CD4-positive, alpha-beta memory T cell (primary cell): ENCODE measurements at regions not wholly inside any gene's neighbourhood (a gene's known extent, or its start where the extent isn't known, plus 50 kb on each side); places are given as distances from the start of the nearest gene placed in this dataset.

Experiments
- CTCF ChIA-PET: fragments of 350-600 bp; sonication (Branson Sonifier 250); formaldehyde crosslinking; loops from one replicate; lab custom pipeline; 2021; ENCODE audit warnings: inconsistent platforms; ENCODE audit not compliant: partially characterized antibody; lab: Charles Lee
- POLR2A ChIA-PET: fragments of 350-600 bp; sonication (Branson Sonifier 250); formaldehyde crosslinking; loops from one replicate; lab custom pipeline; 2021; ENCODE audit not compliant: partially characterized antibody; lab: Charles Lee
- DNase-seq, 5 donors: peaks; one replicate each; pipeline versions ENCODE4 v3.0.0 to v3.0.0-alpha.2; 2020 to 2022; ENCODE audit warnings: mixed read lengths in 1 of 5
- H3K27ac ChIP-seq: one replicate; pipeline ENCODE4 v1.7.0; 2013; ENCODE audit warnings: low read depth, low read length
- H3K27me3 ChIP-seq: 2 replicates; pipeline ENCODE4 v1.7.0; 2013; ENCODE audit warnings: mild to moderate bottlenecking, low read length, moderate library complexity; ENCODE audit not compliant: insufficient read depth
- H3K36me3 ChIP-seq: 2 replicates; pipeline ENCODE4 v1.7.0; 2013; ENCODE audit warnings: mild to moderate bottlenecking, low read length, moderate library complexity; ENCODE audit not compliant: insufficient read depth
- H3K4me1 ChIP-seq: 2 replicates; pipeline ENCODE4 v1.7.0; 2013; ENCODE audit warnings: mild to moderate bottlenecking, low read length, moderate library complexity; ENCODE audit not compliant: insufficient read depth
- H3K4me3 ChIP-seq, 2 donors: one replicate each; pipeline ENCODE4 v1.7.0; 2013; ENCODE audit warnings: low read length in 2 of 2, mild to moderate bottlenecking in 1 of 2
- H3K9me3 ChIP-seq, 2 donors: one replicate each; pipeline ENCODE4 v1.7.0; 2013; ENCODE audit warnings: low read length in 2 of 2, control low read depth in 1 of 2; ENCODE audit not compliant: control insufficient read depth in 1 of 2
- H3K27ac Mint-ChIP-seq, 7 donors: one replicate each; pipeline ENCODE4 v1.8.0; 2020 to 2021; ENCODE audit warnings: mixed read lengths in 7 of 7, mild to moderate bottlenecking in 6 of 7, inconsistent platforms in 3 of 7, moderate library complexity in 3 of 7
- H3K27me3 Mint-ChIP-seq, 2 donors: one replicate each; pipeline ENCODE4 v1.8.0; 2020 to 2021; ENCODE audit warnings: mixed read lengths in 2 of 2
- H3K36me3 Mint-ChIP-seq, 2 donors: one replicate each; pipeline ENCODE4 v1.8.0; 2020 to 2021; ENCODE audit warnings: mixed read lengths in 2 of 2, inconsistent platforms in 1 of 2, mild to moderate bottlenecking in 1 of 2
- H3K4me1 Mint-ChIP-seq, 4 donors: one replicate each; pipeline ENCODE4 v1.8.0; 2020 to 2021; ENCODE audit warnings: mixed read lengths in 4 of 4, mild to moderate bottlenecking in 1 of 4
- H3K4me3 Mint-ChIP-seq, 8 donors: one replicate each; pipeline ENCODE4 v1.8.0; 2020 to 2021; ENCODE audit warnings: mixed read lengths in 8 of 8, mild to moderate bottlenecking in 7 of 8, moderate library complexity in 6 of 8, inconsistent platforms in 3 of 8
- H3K9me3 Mint-ChIP-seq, 8 donors: one replicate each; pipeline ENCODE4 v1.8.0; 2020 to 2021; ENCODE audit warnings: mixed read lengths in 8 of 8, mild to moderate bottlenecking in 5 of 8, inconsistent platforms in 3 of 8, moderate library complexity in 1 of 8
- intact Hi-C: fragments of 100-400 bp; cut with micrococcal nuclease; formaldehyde crosslinking; loops from one replicate; pipeline ENCODE4 v1.15.1; 2023

DNA sequence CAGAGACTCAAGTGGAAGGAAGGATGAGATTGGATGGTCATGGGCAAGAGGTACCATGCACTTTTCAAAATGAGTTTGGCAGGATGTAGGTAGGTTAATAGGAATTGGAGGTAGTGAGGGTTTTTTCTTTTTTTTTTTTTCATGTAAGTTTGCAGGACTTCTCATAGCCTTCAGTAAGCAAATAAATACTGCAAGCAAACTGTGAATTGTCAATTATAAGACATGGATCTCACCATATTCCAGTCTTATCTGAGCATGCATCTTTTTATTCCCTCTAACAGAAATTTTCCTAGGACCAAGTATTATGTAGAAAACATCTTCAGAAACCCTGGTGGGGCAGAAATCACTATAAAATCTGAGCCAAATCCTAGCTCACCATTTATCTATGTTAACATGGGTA, 584.6 kb upstream of the CDH5 start:
- POLR2A ChIA-PET = no interaction called here
- intact Hi-C loops = no loop called here
- DNase-seq = no peak
- no peaks in the 10 kb centered on the region for H3K4me1 Mint-ChIP-seq
- Histone ChIP-seq H3K9me3 (no peaks in the 10 kb centered on the region), H3K27ac (no peak overlapping the region), H3K4me3 (no peak overlapping the region), H3K27me3 (no peaks in the 10 kb centered on the region), H3K4me1 (no peaks in the 10 kb centered on the region), H3K36me3 (no peaks in the 10 kb centered on the region)
- H3K9me3 Mint-ChIP-seq = peaks cover 0 to 16% (median 6%) of the 10 kb centered on the region in 8 donors
- CTCF ChIA-PET = no interaction called here
- no peaks in the 10 kb centered on the region for H3K27me3 Mint-ChIP-seq
- no peak overlapping the region for H3K27ac Mint-ChIP-seq
- H3K36me3 Mint-ChIP-seq = no peaks in the 10 kb centered on the region
- H3K4me3 Mint-ChIP-seq = no peak overlapping the region

DNA sequence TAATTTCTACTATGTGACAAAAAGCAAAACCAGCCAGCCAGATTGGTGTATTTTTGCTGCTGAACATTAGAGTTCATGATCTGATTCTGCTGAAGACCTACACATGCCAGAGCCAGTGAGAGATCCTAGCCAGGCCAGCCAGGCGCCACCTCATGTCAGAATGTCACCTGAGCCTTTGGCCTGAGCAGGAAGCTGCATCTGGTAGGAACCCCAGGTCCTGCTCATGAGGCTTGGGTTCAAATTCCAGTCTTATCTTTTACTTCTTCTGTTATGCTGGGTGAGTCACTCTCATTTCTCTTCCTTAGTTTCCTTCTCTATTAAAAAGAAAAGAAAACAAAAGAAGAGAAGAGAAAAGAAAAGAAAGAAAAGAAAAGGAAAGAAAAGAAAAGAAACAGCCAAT, 585.1 kb upstream of the CDH5 start:
- no peak overlapping the region for H3K4me3 ChIP-seq
- no peaks in the 10 kb centered on the region for H3K36me3 ChIP-seq
- H3K4me1 Mint-ChIP-seq = no peaks in the 10 kb centered on the region
- H3K4me3 Mint-ChIP-seq = no peak overlapping the region
- intact Hi-C loops = no loop called here
- no peaks in the 10 kb centered on the region for H3K27me3 ChIP-seq
- H3K27ac ChIP-seq = no peak overlapping the region
- ChIA-PET CTCF (no interaction called here), POLR2A (no interaction called here)
- peaks cover 0 to 16% (median 6%) of the 10 kb centered on the region in 8 donors for H3K9me3 Mint-ChIP-seq
- no peaks in the 10 kb centered on the region for H3K27me3 Mint-ChIP-seq
- DNase-seq = no peak
- H3K27ac Mint-ChIP-seq = no peak overlapping the region
- H3K36me3 Mint-ChIP-seq = no peaks in the 10 kb centered on the region
- no peaks in the 10 kb centered on the region for H3K4me1 ChIP-seq
- H3K9me3 ChIP-seq = no peaks in the 10 kb centered on the region

DNA sequence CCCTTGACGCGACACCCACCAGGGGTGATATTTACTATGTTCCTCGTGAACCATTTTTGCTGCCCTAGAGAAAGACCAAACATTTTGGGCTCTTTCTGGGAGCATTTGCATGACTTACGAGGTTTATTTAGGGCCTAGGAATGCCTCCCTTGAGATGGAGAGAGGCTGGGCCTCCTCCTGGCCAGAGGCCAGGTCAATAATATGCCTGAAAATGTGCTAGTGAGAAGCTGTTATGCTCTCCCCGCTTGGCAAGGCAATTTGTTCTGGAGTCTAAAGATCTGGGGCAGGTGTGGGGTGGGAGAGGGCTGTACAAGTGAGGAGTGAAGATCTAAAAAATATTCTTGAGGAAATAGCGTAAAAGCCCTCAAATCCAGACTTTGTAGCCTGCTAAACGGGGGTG, 587.3 kb upstream of the CDH5 start:
- H3K27ac ChIP-seq = no peak overlapping the region
- DNase-seq = no peak
- H3K27ac Mint-ChIP-seq = no peak overlapping the region
- no peaks in the 10 kb centered on the region for H3K36me3 ChIP-seq
- H3K36me3 Mint-ChIP-seq = no peaks in the 10 kb centered on the region
- no peaks in the 10 kb centered on the region for H3K9me3 ChIP-seq
- POLR2A ChIA-PET = no interaction called here
- intact Hi-C loops = no loop called here
- no peaks in the 10 kb centered on the region for H3K4me1 Mint-ChIP-seq
- H3K4me3 Mint-ChIP-seq = no peak overlapping the region
- CTCF ChIA-PET = no interaction called here
- peaks cover 0 to 15% (median 7%) of the 10 kb centered on the region in 8 donors for H3K9me3 Mint-ChIP-seq
- H3K27me3 Mint-ChIP-seq = no peaks in the 10 kb centered on the region
- H3K4me3 ChIP-seq = no peak overlapping the region
- H3K27me3 ChIP-seq = no peaks in the 10 kb centered on the region
- H3K4me1 ChIP-seq = no peaks in the 10 kb centered on the region

DNA sequence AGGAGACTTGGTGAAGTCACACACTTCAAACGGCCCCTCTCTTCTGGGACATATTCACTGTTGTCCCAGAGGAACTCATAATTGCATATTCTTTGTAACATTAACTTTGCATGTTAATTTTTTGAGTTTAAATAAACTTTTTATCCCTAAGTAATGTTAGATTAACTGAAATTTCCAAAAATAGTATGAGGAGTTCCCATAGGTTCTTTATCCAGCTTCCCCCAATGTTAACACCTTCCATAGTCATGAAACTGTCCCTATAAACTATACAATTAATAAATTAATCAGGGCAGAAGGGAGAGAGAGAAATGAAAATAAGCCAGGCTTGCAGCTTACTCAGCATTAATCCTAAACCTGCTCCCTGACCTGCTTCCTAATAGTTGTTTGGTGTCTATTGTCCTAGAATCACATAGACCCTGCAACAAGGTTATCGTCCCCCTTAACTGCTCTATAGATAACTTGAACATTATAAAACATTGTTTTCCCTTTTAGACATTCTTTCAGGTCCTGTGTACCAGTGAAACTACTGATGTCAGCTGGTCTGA, 589.8 kb upstream of the CDH5 start:
- intact Hi-C loops = no loop called here
- Histone ChIP-seq H3K27ac (no peak overlapping the region), H3K36me3 (no peaks in the 10 kb centered on the region), H3K4me1 (no peaks in the 10 kb centered on the region), H3K4me3 (no peak overlapping the region), H3K27me3 (no peaks in the 10 kb centered on the region), H3K9me3 (no peaks in the 10 kb centered on the region)
- Mint-ChIP-seq H3K4me1 (no peaks in the 10 kb centered on the region), H3K9me3 (peaks cover 5 to 19% (median 10%) of the 10 kb centered on the region in 8 donors), H3K36me3 (no peaks in the 10 kb centered on the region), H3K27me3 (no peaks in the 10 kb centered on the region), H3K4me3 (no peak overlapping the region), H3K27ac (no peak overlapping the region)
- CTCF ChIA-PET = no interaction called here
- no peak for DNase-seq
- POLR2A ChIA-PET = no interaction called here

DNA sequence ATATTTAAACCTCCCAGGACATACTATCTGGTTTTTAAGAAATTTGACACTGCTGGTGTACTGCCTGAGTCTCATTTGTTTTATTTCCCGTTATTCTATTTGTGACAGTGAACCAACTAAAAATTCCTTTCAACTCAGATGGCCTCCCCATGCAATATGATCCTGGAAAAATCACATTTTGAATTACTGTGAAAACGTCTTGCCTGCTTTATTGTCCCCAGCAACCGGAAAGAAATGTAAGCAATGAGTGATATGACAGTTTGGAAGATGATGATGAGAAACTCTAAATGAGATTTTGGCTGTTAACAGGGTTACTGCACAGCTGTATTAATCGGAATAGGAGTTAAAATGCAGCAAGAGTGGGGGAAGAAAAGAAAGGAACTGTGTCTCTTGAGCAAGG, 590.7 kb upstream of the CDH5 start:
- Mint-ChIP-seq H3K4me3 (no peak overlapping the region), H3K9me3 (peaks cover 7 to 25% (median 14%) of the 10 kb centered on the region in 8 donors), H3K36me3 (no peaks in the 10 kb centered on the region), H3K27me3 (no peaks in the 10 kb centered on the region), H3K4me1 (no peaks in the 10 kb centered on the region), H3K27ac (no peak overlapping the region)
- intact Hi-C loops = no loop called here
- ChIA-PET POLR2A (no interaction called here), CTCF (no interaction called here)
- DNase-seq = no peak
- Histone ChIP-seq H3K4me3 (no peak overlapping the region), H3K27me3 (no peaks in the 10 kb centered on the region), H3K9me3 (no peaks in the 10 kb centered on the region), H3K36me3 (no peaks in the 10 kb centered on the region), H3K27ac (no peak overlapping the region), H3K4me1 (no peaks in the 10 kb centered on the region)

DNA sequence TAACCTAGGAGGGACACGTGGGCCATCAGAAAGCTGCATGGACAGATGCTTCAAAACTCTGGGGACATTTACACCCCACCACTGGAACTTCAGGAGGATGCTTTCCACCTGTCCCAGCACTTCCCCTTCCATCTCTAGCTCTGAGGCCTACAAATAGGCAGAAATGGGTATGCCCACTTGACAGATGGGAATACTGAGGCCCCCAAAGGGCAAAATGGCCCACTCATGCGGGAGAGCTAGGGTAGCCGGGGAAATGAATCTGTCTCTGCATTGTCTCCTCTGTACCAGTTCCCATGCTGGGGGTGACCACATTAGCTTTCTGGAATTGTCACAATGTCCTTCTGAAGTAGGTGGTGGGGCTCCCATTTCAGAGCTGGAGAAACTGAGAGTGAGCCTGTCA, 592.1 kb upstream of the CDH5 start:
- Mint-ChIP-seq H3K36me3 (no peaks in the 10 kb centered on the region), H3K4me1 (no peaks in the 10 kb centered on the region), H3K27ac (no peak overlapping the region), H3K9me3 (peaks cover 7 to 27% (median 18%) of the 10 kb centered on the region in 8 donors), H3K4me3 (no peak overlapping the region), H3K27me3 (no peaks in the 10 kb centered on the region)
- DNase-seq = no peak
- no peak overlapping the region for H3K27ac ChIP-seq
- no peak overlapping the region for H3K4me3 ChIP-seq
- intact Hi-C loops = no loop called here
- no peaks in the 10 kb centered on the region for H3K4me1 ChIP-seq
- ChIA-PET CTCF (no interaction called here), POLR2A (no interaction called here)
- no peaks in the 10 kb centered on the region for H3K9me3 ChIP-seq
- H3K36me3 ChIP-seq = no peaks in the 10 kb centered on the region
- no peaks in the 10 kb centered on the region for H3K27me3 ChIP-seq

DNA sequence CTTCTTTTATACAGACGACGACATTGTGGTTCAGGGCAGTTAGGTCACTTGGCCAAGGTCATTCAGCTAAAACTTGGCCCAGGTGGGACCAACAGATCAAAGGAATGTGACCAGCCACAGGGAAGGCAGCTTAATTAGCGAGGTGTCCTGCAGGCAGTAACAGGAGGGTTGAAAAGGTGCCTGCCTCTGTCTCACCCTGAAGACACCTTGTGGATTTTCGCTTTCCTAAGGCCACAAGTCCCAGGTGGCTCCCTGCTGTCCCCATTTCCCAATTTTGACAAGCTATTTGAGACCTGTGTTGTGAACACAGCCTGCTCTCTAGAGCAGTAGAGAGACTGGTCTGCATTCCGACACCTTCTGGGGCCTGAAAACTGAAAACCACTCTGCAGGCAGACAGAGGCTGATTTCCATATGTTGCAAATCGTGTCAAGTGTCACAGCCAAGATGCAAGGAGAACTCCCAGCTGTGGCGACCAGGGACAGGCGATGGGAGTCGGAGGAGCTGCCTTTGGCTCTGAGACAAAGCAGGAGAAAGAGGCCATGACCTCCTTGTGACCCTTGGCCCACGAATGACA, 593.1 kb upstream of the CDH5 start:
- Mint-ChIP-seq H3K9me3 (peaks cover 7 to 27% (median 15%) of the 10 kb centered on the region in 8 donors), H3K4me1 (no peaks in the 10 kb centered on the region), H3K27me3 (no peaks in the 10 kb centered on the region), H3K4me3 (no peak overlapping the region), H3K36me3 (no peaks in the 10 kb centered on the region), H3K27ac (no peak overlapping the region)
- Histone ChIP-seq H3K27ac (no peak overlapping the region), H3K36me3 (no peaks in the 10 kb centered on the region), H3K27me3 (no peaks in the 10 kb centered on the region), H3K9me3 (no peaks in the 10 kb centered on the region), H3K4me1 (no peaks in the 10 kb centered on the region), H3K4me3 (no peak overlapping the region)
- ChIA-PET CTCF (no interaction called here), POLR2A (no interaction called here)
- no peak for DNase-seq
- intact Hi-C loops = no loop called here
